ENCODE measurements at regions not wholly inside any gene's neighbourhood (a gene's known extent, or its start where the extent isn't known, plus 50 kb on each side); places are given as distances from the start of the nearest gene placed in this dataset.

GRCh38 chr2:128630974-128631697 is 312.5 kb upstream of the HS6ST1 start:
- intact Hi-C loops (cut with DNase I), result no loop called here
- Histone ChIP-seq H3K36me3 (no peaks in the 10 kb centered on the region), H3K27ac (no peak overlapping the region), H3K4me1 (no peaks in the 10 kb centered on the region), H3K4me3 (no peak overlapping the region), H3K9me3 (no peaks in the 10 kb centered on the region), H3K27me3 (no peaks in the 10 kb centered on the region)
- no peak for TF ChIP-seq CTCF (IDR thresholded peaks at IDR 0.05)
- DNase-seq (peak in 1 of 4 donors; percentile 19), ATAC-seq (no peak)

- no peaks in the 10 kb centered on the region for H3K36me3 ChIP-seq
- ATAC-seq (no peak), DNase-seq (peak in 1 of 4 donors; percentile 19)
- TF ChIP-seq CTCF (IDR thresholded peaks at IDR 0.05), result no peak
- no peaks in the 10 kb centered on the region for H3K9me3 ChIP-seq
- no peak overlapping the region for H3K4me3 ChIP-seq
- no peak overlapping the region for H3K27ac ChIP-seq
- H3K27me3 ChIP-seq, result no peaks in the 10 kb centered on the region
- intact Hi-C loops (cut with DNase I), result no loop called here
- no peaks in the 10 kb centered on the region for H3K4me1 ChIP-seq
Observed at GRCh38 chr2:128631698-128632500, 313.2 kb upstream of the HS6ST1 start.

GRCh38 chr2:128632501-128632800 is 313.8 kb upstream of the HS6ST1 start:
- no peak for ATAC-seq
- H3K36me3 ChIP-seq, result no peaks in the 10 kb centered on the region

GRCh38 chr2:128633501-128633900 is 314.8 kb upstream of the HS6ST1 start:
- no peak for TF ChIP-seq CTCF (IDR thresholded peaks at IDR 0.05)
- DNase-seq, result no peak
- peaks cover 0 to 4% of the 10 kb centered on the region in 2 donors for H3K4me1 ChIP-seq
- no peaks in the 10 kb centered on the region for H3K9me3 ChIP-seq
- no peak for ATAC-seq
- H3K4me3 ChIP-seq, result no peak overlapping the region
- H3K27me3 ChIP-seq, result no peaks in the 10 kb centered on the region
- intact Hi-C loops (cut with DNase I), result no loop called here
- H3K27ac ChIP-seq, result no peak overlapping the region
- H3K36me3 ChIP-seq, result no peaks in the 10 kb centered on the region

More at GRCh38 chr2:128632501-128632800, 313.8 kb upstream of the HS6ST1 start:
- Histone ChIP-seq H3K27ac (no peak overlapping the region), H3K9me3 (no peaks in the 10 kb centered on the region), H3K27me3 (no peaks in the 10 kb centered on the region), H3K4me1 (no peaks in the 10 kb centered on the region), H3K4me3 (no peak overlapping the region)
- DNase-seq, result no peak
- TF ChIP-seq CTCF (IDR thresholded peaks at IDR 0.05), result no peak
- intact Hi-C loops (cut with DNase I), result no loop called here

GRCh38 chr2:128635361-128635900 is 316.8 kb upstream of the HS6ST1 start:
- peak in 1 of 4 donors; percentile 33 for DNase-seq
- Histone ChIP-seq H3K4me1 (peaks cover 0 to 4% of the 10 kb centered on the region in 2 donors), H3K4me3 (no peak overlapping the region), H3K9me3 (no peaks in the 10 kb centered on the region), H3K27me3 (no peaks in the 10 kb centered on the region), H3K27ac (no peak overlapping the region), H3K36me3 (no peaks in the 10 kb centered on the region)
- peak; percentile 87 for ATAC-seq
- intact Hi-C loops (cut with DNase I), result no loop called here
- no peak for TF ChIP-seq CTCF (IDR thresholded peaks at IDR 0.05)
